ENCODE measurements at regions not wholly inside any gene's neighbourhood (a gene's known extent, or its start where the extent isn't known, plus 50 kb on each side); places are given as distances from the start of the nearest gene placed in this dataset.

GRCh38 chr16:52676959-52677358 lies 130.0 kb upstream of the TOX3 start (continued):
- TF ChIP-seq CDX4 (CRISPR knock-in tag; IDR thresholded peaks at IDR 0.05; ENCODE audit: borderline replicate concordance): no peak

- no peaks in the 10 kb centered on the region for H3K36me3 Mint-ChIP-seq
- ChIA-PET CTCF (no interaction called here), POLR2A (no interaction called here)
- ATAC-seq (no peak), DNase-seq (ENCODE audit: low spot score) (no peak)
- H3K4me3 Mint-ChIP-seq: no peak overlapping the region
- TF ChIP-seq MAX (CRISPR knock-in tag; IDR thresholded peaks at IDR 0.05): no peak
- no peak for TF ChIP-seq RORB (CRISPR knock-in tag; IDR thresholded peaks at IDR 0.05)
- TF ChIP-seq ZNF263 (CRISPR knock-in tag; IDR thresholded peaks at IDR 0.05; ENCODE audit: low read depth): no peak
- TF ChIP-seq AR (CRISPR knock-in tag; IDR thresholded peaks at IDR 0.05): no peak
- TF ChIP-seq CBFB (CRISPR knock-in tag; IDR thresholded peaks at IDR 0.05; ENCODE audit: low read depth): no peak
- no peak for TF ChIP-seq OVOL2 (CRISPR knock-in tag; IDR thresholded peaks at IDR 0.05; ENCODE audit: borderline replicate concordance)
- TF ChIP-seq ARID4B (CRISPR knock-in tag; IDR thresholded peaks at IDR 0.05; ENCODE audit: borderline replicate concordance): no peak
- no peak for TF ChIP-seq GABPB1 (CRISPR knock-in tag; IDR thresholded peaks at IDR 0.05)
- no peak for TF ChIP-seq MYBL2 (CRISPR knock-in tag; IDR thresholded peaks at IDR 0.05)
- TF ChIP-seq TP53 (CRISPR knock-in tag; IDR thresholded peaks at IDR 0.05): no peak
- TF ChIP-seq ATF2 (CRISPR knock-in tag; IDR thresholded peaks at IDR 0.05; ENCODE audit: borderline replicate concordance, low read depth): no peak
- no peaks in the 10 kb centered on the region for H3K4me1 Mint-ChIP-seq
- H3K27ac Mint-ChIP-seq: no peak overlapping the region
- H3K27me3 Mint-ChIP-seq (ENCODE audit: low read depth): no peaks in the 10 kb centered on the region
- H3K9me3 Mint-ChIP-seq: peaks cover 11% of the 10 kb centered on the region
Measured at GRCh38 chr16:52671590-52671989, 124.6 kb upstream of the TOX3 start.

- no peak overlapping the region for H3K27ac Mint-ChIP-seq
- ChIA-PET POLR2A (no interaction called here), CTCF (no interaction called here)
- peaks cover 12% of the 10 kb centered on the region for H3K4me1 Mint-ChIP-seq
- H3K9me3 Mint-ChIP-seq: peaks cover 31% of the 10 kb centered on the region
- peaks cover 22% of the 10 kb centered on the region for H3K36me3 Mint-ChIP-seq
- H3K27me3 Mint-ChIP-seq (ENCODE audit: low read depth): peaks cover 3% of the 10 kb centered on the region; the same call in 1 of the 2 replicates
- no peak for ATAC-seq
- H3K4me3 Mint-ChIP-seq: no peak overlapping the region
- no peak for DNase-seq (ENCODE audit: low spot score)
- TF ChIP-seq ARID4B (CRISPR knock-in tag; IDR thresholded peaks at IDR 0.05; ENCODE audit: borderline replicate concordance) (no peak), CREB1 (CRISPR knock-in tag; IDR thresholded peaks at IDR 0.05) (no peak), TEAD1 (CRISPR knock-in tag; IDR thresholded peaks at IDR 0.05) (no peak), NFYB (CRISPR knock-in tag; conservative IDR thresholded peaks at IDR 0.05; ENCODE audit: low read depth) (no peak), ATF2 (CRISPR knock-in tag; IDR thresholded peaks at IDR 0.05; ENCODE audit: borderline replicate concordance, low read depth) (no peak), ZBTB21 (CRISPR knock-in tag; IDR thresholded peaks at IDR 0.05; ENCODE audit: borderline replicate concordance) (no peak), TP53 (CRISPR knock-in tag; IDR thresholded peaks at IDR 0.05) (no peak), ZNF396 (CRISPR knock-in tag; IDR thresholded peaks at IDR 0.05; ENCODE audit: borderline replicate concordance) (no peak)
Measured at GRCh38 chr16:52657924-52658323, 111.0 kb upstream of the TOX3 start.

Measured in WTC11 (cell line).